GM18507 (cell line): ENCODE measurements at regions not wholly inside any gene's neighbourhood (a gene's known extent, or its start where the extent isn't known, plus 50 kb on each side); places are given as distances from the start of the nearest gene placed in this dataset.
"Not testable (repeated sequence)": the region's sequence is repeated elsewhere in the genome, so short reads cannot be mapped to it uniquely, and the experiment has no call there.

Experiments used
- DNase-seq: peaks from one replicate; pipeline ENCODE4 v3.0.0; 2011; ENCODE audit warnings: low read depth; ENCODE audit not compliant: insufficient read length; ENCODE audit errors: extremely low spot score
- FAIRE-seq: peaks from 2 replicates; lab custom pipeline; 2011; peaks lifted over from hg19 to GRCh38; lab: Jason Lieb, UNC

DNA sequence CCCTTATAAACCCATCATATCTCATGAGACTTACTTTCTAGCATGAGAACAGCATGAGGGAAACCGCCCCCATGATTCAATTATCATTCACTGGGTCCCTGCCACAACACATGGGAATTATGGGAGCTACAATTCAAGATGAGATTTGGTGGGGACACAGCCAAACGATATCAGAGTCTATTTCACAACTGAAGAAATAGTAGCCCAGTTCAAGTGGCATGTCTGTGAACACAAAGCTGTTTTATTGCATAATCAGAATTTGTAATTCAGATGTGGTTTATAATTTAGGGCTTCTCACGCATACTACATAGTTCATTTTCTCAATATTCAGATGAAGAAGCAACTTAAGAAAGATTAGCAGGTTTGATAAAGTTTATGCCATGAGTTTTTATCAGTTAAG is 1188.0 kb upstream of the ALCAM start:
- DNase-seq (no peak), FAIRE-seq (no peak)

DNA sequence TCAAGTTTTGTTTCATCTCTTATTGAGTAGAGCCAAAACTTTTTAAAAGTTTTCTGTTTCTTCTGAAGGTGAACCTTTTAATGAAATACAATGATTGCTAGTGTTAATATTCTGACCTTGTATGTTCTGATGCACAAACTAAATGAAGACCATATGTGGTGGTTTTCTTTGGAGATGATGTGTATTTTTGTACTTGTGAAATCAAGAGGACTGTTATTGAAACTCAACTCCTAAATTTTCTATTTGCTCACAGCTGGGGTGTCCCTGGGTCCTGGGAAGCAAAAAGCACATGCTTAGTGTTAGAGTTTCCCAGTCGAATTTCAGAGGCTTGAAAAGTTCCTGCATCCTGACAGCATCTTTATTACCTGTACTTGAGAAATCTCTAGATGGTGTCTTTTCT is 1185.8 kb upstream of the ALCAM start:
- FAIRE-seq: no peak
- DNase-seq: no peak

DNA sequence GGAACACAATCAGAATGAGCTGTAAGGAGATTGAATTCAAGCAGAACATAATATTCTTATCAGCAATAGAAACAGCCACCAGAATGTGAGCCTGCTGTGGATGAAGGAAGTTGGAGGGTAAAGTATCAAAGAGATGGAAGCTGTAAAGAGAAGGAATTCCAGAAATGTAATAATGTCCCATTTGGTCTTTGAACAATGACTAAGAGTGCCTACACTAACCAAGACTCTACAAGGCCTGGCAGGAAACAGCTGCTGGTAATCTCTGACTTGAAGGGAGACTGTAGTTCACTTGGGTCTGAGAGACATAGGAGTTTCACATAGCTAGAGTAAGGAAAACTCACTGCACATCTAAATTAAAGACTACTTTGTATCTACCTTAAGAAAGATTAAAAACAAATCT is 1176.0 kb upstream of the ALCAM start:
- DNase-seq: no peak
- no peak for FAIRE-seq

DNA sequence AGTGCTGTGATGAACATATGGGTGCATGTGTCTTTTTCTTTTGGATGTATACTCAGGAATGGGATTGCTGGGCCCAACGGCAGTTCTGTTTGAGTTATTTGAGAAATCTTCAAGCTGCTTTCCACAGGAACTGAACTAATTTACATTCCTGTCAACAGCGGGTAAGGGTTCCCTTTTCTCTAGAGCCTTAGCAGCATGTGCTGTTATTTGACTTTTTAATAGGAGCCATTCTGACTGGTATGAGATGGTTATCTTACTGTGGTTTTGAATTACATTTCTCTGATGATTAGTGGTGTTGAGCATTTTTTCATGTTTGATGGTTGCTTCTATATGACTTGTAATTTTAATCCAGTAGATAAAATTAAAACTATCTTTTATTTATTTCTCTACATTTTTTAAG is 1168.6 kb upstream of the ALCAM start:
- no peak for FAIRE-seq
- no peak for DNase-seq

DNA sequence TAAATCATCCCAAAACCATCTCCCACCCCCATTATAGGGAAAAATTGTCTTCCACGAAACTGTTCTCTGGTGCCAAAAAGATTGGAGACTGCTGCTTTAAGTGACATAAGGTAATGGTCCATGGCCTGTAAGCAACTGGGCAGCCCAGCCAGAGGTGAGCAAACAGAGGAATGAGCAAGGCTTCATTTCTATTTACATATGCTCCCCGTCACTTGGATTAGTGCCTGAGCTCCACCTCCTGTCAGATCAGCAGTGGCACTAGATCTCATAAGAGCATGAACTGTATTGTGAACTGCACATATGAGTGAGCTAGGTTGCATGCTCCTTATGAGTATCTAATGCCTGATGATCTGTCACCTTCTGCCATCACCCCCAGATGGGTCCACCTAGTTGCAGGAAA is 1159.8 kb upstream of the ALCAM start:
- FAIRE-seq (no peak), DNase-seq (no peak)

- no peak for DNase-seq
- no peak for FAIRE-seq
These were observed 1152.4 kb upstream of the ALCAM start for GRCh38 chr3:104214277-104214676.

DNA sequence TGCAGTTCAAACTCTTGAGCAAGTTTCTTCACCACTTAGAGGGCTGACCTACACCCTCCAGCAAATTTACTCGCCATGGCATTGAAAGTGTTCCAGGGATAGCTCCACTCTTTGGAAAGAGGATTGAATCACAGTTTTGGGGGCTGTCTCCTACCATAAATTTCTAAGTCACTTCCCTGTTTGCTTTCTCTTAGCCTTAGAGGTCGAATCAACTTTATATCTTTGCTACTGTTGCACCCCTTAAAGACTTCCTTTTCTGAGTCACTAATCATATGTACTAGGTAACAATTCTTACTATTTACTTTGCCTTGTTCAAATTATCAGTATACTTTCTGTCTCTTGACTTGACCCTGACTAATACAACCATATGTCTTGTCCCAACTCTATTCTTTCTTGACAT is 1151.8 kb upstream of the ALCAM start:
- DNase-seq: no peak
- FAIRE-seq: no peak

DNA sequence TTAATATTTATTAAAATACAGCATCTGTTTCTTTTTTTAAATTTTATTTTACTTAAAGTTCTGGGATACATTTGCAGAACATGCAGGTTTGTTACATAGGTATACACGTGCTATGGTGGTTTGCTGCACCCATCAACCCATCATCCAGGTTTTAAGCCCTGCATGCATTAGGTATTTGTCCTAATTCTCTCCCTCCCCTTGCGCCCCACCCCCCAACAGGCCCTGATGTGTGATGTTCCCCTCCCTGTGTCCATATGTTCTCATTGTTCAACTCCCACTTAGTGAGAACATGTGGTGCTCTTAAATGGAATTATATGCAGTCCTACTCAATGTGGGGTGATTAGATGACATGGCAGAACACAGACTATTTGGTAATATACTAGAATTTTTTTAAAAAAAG is 1147.7 kb upstream of the ALCAM start:
- not testable (repeated sequence) for FAIRE-seq, DNase-seq

DNA sequence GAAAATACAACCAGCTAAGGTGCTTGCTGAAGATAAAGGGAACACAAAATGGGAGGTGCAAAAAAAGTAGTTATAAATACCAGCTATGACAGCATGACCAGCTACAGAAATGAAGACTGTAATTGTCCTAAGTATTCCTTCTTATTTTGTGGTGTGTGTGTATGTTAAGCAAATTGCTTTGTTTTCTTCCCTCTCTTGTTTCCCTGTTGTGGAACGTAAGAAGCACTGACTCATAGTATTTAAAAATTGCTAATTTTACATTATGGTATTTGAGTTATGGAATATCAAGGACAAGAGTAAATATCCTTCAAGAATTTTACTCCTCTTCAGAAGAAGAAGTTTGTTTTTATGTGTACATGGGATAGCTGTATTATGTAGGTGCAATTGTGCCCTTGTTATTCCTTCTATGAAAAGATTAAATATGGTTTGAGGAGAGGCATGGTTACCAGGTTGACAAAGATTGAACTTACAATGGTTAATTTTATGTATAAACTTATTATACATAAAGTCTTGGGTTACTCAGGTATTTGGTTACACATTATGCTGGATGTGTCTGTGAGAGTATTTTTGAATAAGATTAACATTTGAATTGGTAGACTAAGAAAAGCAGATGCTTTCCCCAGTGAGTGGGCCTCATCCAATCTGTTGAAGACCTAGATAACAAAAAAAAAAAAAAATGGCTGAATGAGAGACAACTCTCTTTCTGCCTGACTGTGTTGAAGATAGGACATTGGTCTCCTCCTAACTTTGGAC is 1132.1 kb upstream of the ALCAM start:
- no peak for DNase-seq
- no peak for FAIRE-seq

DNA sequence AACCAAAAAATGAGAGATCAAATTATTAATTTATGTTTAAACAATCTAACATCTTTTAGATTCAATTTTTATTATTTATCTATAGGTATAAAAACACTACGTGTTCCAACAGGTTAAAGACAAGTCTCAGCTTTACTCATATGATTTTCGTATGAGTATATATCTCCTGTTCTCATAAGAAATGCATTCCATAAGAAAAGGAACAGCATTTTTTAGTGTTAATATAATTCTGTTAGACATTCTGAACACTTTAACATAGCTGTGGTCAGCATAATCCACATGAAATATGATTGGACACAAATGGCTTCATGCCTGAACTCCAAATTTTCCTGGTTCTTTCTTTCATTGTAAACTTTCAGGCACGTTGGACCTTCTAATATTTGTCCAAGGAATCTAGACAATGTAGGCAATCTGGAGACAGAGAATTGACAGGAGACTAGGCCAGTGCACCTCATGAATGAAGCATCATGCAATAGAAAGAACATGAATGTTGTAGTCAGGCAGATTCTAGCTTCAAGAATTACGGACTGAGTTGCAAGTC is 1122.0 kb upstream of the ALCAM start:
- no peak for FAIRE-seq
- DNase-seq: no peak

GRCh38 chr3:104245261-104245660 is 1121.4 kb upstream of the ALCAM start:
- no peak for FAIRE-seq
- DNase-seq: no peak

- FAIRE-seq: no peak
- no peak for DNase-seq
These were observed 1120.7 kb upstream of the ALCAM start for GRCh38 chr3:104245981-104246380.

GRCh38 chr3:104257486-104257885 is 1109.2 kb upstream of the ALCAM start:
- DNase-seq: no peak
- no peak for FAIRE-seq

DNA sequence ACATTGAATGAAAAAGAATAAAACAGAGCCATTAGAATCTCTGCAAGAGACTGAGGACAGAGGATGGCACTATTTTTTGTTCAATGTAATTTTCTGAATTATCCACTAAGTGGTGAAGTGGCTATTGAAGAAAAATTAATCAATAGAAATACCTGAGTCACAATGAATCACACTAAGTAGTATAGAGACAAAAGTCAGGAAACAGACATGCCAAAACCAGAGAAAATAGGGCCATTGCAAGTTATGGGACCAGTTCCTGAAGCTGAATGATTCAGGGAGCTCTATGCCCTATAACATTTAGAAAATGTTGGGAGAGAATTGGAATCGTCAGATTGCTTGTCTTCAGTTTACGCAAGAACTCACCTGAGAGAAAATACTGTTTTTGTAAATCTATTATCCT is 1103.2 kb upstream of the ALCAM start:
- FAIRE-seq: no peak
- DNase-seq: no peak

- FAIRE-seq, DNase-seq: not testable (repeated sequence)
These were observed 1100.5 kb upstream of the ALCAM start for GRCh38 chr3:104266219-104266618.

DNA sequence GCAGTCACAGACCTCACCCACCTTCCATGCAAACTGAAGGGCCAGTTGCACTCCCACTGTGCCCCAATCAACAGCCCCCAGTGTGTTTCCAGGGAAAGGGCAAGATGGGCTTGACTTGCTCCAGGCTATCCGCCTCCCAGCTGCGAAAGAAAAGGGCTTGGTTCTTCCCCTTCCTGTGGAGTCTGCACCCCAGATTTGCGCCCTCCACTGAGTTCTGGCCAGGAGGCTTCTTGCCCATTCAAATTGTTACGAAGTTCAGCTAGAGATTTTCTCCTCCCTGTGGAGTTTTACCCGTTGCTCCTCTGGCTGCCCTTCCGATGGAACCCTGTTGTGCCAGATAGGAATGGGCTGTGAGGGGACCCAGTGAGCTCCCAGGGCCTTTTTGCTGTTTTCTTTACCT is 1096.9 kb upstream of the ALCAM start:
- DNase-seq: no peak
- FAIRE-seq: no peak

DNA sequence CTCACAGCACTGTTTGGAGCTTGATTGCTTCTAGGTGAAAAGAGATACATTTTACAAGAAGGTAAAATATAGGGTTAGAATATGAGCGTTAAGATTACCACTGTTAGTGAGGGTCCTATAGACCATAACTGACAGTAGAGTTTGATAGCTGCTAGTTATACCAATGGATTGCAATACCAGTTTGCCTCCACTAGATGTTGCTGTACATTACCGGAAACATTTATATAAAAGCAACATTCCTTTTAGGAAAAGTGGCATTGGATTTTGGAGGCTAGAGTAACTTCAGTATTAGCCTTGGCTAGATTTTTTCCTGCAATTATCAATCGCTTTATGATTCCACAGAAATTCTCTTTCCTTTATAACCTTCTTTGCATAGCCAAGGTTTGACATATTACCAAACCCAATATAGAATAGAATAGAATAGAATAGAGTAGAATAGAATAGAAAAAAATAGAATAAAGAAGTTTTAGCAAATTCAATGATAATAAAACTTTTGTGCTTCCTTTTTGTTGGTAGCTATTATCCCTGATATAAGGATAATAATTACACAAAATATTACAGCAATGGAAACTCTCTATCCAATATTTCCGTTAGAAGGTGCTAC is 1093.6 kb upstream of the ALCAM start:
- DNase-seq: no peak
- FAIRE-seq: peak; percentile 5

GRCh38 chr3:104275199-104275598 is 1091.5 kb upstream of the ALCAM start:
- FAIRE-seq (no peak), DNase-seq (no peak)

DNA sequence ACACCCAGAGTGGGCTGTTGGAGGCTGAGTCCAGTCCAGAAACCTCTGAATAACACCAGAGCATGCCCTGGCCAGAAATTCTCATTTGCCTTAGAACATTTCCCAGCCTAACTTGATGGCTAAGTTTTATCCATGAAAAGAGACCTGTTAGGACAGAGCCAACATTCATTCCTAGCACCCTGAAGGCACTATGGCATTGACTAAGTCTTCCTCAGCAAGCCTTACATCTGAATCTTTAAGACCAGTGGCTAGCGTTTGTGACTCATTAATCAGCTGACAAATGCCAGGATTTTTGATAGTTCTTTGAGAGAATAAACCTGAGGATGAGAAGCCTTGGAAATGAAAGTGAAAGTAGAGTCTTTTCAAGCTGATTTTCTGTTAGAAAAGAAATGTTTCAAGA is 1087.1 kb upstream of the ALCAM start:
- no peak for DNase-seq
- peak; percentile 9 for FAIRE-seq

DNA sequence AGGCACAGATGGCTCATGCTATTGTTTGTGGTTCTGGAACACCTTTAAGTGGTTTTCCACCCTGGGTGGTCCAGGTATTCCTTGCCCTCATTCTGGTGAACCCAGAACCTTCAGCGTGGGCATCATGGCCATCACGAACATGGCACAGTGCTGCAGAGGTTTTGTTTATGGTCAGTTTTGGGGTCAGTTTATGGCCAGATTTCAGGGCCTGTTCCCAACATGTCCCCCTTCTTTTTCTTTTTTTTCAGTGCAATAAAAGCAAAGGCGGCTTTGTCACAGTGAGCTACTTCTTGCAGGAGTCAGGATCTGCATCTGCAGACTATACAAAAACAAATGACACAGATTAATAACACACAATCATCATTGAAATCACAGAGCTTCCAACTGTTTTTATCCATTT is 1085.0 kb upstream of the ALCAM start:
- FAIRE-seq (no peak), DNase-seq (no peak)

- FAIRE-seq (no peak), DNase-seq (no peak)
These were observed 1080.1 kb upstream of the ALCAM start for GRCh38 chr3:104286645-104287044.
